ENCODE measurements at regions not wholly inside any gene's neighbourhood (a gene's known extent, or its start where the extent isn't known, plus 50 kb on each side); places are given as distances from the start of the nearest gene placed in this dataset.

DNA sequence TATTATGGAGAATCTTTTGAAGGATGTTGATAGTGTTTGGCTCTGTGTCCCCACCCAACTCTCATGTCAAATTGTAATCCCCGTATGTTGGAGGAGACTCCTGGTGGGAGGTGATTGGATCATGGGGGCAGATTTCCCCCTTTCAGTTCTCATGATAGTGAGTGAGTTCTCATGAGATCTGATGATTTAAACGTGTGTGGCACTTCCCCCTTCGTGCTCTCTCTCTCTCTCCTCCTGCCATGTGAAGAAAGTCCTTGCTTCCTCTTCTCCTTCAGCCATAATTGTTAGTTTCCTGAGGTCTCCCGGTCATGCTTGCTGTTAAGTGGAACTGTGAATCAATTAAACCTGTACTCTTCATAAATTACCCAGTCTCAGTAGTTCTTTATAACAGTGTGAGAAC is 166.1 kb upstream of the NUDT6 start:
- Mint-ChIP-seq H3K36me3 (ENCODE audit: low read depth) (peaks cover 16% of the 10 kb centered on the region), H3K9me3 (peaks cover 6% of the 10 kb centered on the region), H3K27me3 (ENCODE audit: low read depth) (no peaks in the 10 kb centered on the region), H3K27ac (no peak overlapping the region), H3K4me3 (no peak overlapping the region), H3K4me1 (ENCODE audit: low read depth) (peaks cover 2% of the 10 kb centered on the region)
- DNase-seq (ENCODE audit: low spot score), result no peak

- H3K4me3 Mint-ChIP-seq, result no peak overlapping the region
- H3K27me3 Mint-ChIP-seq (ENCODE audit: low read depth), result no peaks in the 10 kb centered on the region
- no peak overlapping the region for H3K27ac Mint-ChIP-seq
- H3K36me3 Mint-ChIP-seq (ENCODE audit: low read depth), result peaks cover 16% of the 10 kb centered on the region
- no peaks in the 10 kb centered on the region for H3K4me1 Mint-ChIP-seq (ENCODE audit: low read depth)
- peaks cover 6% of the 10 kb centered on the region for H3K9me3 Mint-ChIP-seq
- no peak for DNase-seq (ENCODE audit: low spot score)
Measured at GRCh38 chr4:123090886-123091285, 168.5 kb upstream of the NUDT6 start.

GRCh38 chr4:123092586-123092985 is 170.2 kb upstream of the NUDT6 start:
- no peak overlapping the region for H3K4me3 Mint-ChIP-seq
- H3K9me3 Mint-ChIP-seq, result peaks cover 6% of the 10 kb centered on the region
- no peaks in the 10 kb centered on the region for H3K27me3 Mint-ChIP-seq (ENCODE audit: low read depth)
- H3K27ac Mint-ChIP-seq, result no peak overlapping the region
- H3K4me1 Mint-ChIP-seq (ENCODE audit: low read depth), result no peaks in the 10 kb centered on the region
- DNase-seq (ENCODE audit: low spot score), result no peak
- H3K36me3 Mint-ChIP-seq (ENCODE audit: low read depth), result peaks cover 12% of the 10 kb centered on the region

GRCh38 chr4:123093236-123093635 is 170.8 kb upstream of the NUDT6 start:
- Mint-ChIP-seq H3K9me3 (peaks cover 6% of the 10 kb centered on the region), H3K27ac (no peak overlapping the region), H3K27me3 (ENCODE audit: low read depth) (no peaks in the 10 kb centered on the region), H3K4me1 (ENCODE audit: low read depth) (no peaks in the 10 kb centered on the region), H3K4me3 (no peak overlapping the region), H3K36me3 (ENCODE audit: low read depth) (peaks cover 12% of the 10 kb centered on the region)
- no peak for DNase-seq (ENCODE audit: low spot score)

DNA sequence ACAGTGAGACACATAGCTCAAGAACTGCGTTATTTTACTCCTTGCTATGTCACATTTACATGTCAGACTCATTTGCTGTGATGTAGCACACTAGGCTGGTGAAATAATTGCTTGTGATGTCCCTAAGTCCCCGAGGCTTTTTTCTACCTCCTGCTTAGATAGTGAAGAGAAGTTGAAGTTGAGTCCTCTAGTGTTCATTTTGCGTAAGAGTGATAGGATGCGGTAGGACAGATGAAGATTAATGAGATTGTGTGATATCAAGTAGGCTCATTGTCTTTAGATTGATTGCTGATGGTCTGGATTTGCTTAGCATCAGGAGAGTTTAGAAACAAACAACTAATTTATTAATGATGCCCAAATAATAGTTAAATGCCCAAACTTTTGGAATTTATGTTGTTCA is 173.6 kb upstream of the NUDT6 start:
- H3K9me3 Mint-ChIP-seq, result peaks cover 4% of the 10 kb centered on the region
- H3K36me3 Mint-ChIP-seq (ENCODE audit: low read depth), result peaks cover 5% of the 10 kb centered on the region
- H3K4me1 Mint-ChIP-seq (ENCODE audit: low read depth), result no peaks in the 10 kb centered on the region
- no peak for DNase-seq (ENCODE audit: low spot score)
- no peaks in the 10 kb centered on the region for H3K27me3 Mint-ChIP-seq (ENCODE audit: low read depth)
- H3K4me3 Mint-ChIP-seq, result no peak overlapping the region
- H3K27ac Mint-ChIP-seq, result no peak overlapping the region

DNA sequence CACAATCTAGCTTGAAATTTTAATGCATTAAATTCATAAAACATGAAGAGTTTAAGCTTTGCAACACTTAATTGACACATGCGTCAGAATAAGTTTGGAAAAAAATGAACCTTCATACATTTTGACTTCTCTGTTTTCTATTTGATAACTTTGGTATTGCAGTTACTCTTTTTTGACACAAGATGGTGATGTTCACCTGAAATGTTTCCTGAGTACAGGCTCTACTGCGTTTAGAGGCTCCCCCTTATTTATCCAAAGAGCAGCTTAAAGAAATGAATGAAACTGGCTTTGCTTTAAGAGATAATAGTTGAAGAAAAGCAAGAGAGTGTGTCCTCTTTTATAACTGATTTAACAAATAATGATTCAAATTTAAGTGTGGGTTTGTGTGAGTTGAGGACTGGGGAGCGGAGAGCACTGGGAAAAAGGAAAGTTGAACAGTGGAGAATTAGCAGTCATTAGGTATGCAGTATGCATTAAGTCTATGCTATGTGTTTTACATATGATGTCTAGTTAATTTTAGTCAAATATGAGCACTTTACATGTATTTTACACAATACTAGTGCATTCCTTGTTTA is 180.6 kb upstream of the NUDT6 start:
- no peak for DNase-seq (ENCODE audit: low spot score)
- Mint-ChIP-seq H3K27ac (no peak overlapping the region), H3K27me3 (ENCODE audit: low read depth) (no peaks in the 10 kb centered on the region), H3K36me3 (ENCODE audit: low read depth) (peaks cover 2% of the 10 kb centered on the region), H3K9me3 (no peaks in the 10 kb centered on the region), H3K4me3 (no peak overlapping the region), H3K4me1 (ENCODE audit: low read depth) (no peaks in the 10 kb centered on the region)

DNA sequence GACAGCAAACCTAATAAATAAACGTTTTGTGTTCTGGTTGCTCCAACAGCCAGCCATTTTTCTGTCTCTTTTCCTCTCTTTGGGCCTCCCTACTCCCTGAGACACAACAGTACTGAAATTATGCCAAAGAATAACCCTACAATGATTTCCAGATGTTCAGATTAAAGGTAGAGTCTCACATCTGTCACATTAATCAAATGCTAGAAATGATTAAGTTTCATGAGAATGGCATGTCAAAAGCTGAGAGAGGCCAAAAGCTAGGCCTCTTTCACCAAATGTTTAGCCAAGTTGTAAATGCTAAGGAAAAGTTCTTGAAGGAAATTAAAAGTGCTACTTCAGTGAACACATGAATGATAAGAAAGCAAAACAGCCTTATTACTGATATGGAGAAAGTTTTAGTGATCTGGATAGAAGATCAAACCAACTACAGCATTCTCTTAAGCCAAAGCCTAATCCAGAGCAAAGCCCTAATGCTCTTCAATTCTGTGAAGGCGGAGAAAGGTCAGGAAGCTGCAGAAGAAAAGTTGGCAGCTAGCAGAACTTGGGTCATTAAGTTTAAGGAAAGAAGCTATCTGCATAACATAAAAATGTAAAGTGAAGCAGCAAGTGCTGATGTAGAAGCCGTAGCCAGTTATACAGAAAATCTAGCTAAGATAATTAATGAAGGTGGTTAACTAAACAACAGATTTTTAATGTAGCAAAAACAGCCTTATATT is 182.1 kb upstream of the NUDT6 start:
- no peak for DNase-seq (ENCODE audit: low spot score)
- no peak overlapping the region for H3K4me3 Mint-ChIP-seq
- H3K4me1 Mint-ChIP-seq (ENCODE audit: low read depth), result no peaks in the 10 kb centered on the region
- peaks cover 2% of the 10 kb centered on the region for H3K36me3 Mint-ChIP-seq (ENCODE audit: low read depth)
- no peaks in the 10 kb centered on the region for H3K9me3 Mint-ChIP-seq
- H3K27me3 Mint-ChIP-seq (ENCODE audit: low read depth), result no peaks in the 10 kb centered on the region
- H3K27ac Mint-ChIP-seq, result no peak overlapping the region

DNA sequence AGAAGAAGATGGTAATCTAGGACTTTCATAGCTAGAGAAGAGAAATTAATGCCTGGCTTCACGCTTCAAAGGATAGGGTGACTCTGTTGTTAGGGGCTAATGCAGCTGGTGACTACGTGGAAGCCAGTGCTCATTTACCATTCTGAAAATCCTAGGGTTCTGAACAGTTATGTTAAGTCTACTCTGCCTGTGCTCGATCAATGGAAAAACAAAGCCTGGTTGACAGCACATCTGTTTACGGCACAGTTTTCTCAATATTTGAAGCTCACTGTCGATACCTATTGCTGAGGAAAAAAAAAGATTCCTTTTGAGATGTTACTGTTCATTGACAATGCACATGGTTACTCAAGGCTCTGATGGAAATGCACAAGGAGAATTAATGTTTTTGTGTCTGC is 182.6 kb upstream of the NUDT6 start:
- Mint-ChIP-seq H3K27me3 (ENCODE audit: low read depth) (no peaks in the 10 kb centered on the region), H3K9me3 (no peaks in the 10 kb centered on the region), H3K4me3 (no peak overlapping the region), H3K4me1 (ENCODE audit: low read depth) (no peaks in the 10 kb centered on the region), H3K27ac (no peak overlapping the region), H3K36me3 (ENCODE audit: low read depth) (peaks cover 2% of the 10 kb centered on the region)
- DNase-seq (ENCODE audit: low spot score), result no peak

DNA sequence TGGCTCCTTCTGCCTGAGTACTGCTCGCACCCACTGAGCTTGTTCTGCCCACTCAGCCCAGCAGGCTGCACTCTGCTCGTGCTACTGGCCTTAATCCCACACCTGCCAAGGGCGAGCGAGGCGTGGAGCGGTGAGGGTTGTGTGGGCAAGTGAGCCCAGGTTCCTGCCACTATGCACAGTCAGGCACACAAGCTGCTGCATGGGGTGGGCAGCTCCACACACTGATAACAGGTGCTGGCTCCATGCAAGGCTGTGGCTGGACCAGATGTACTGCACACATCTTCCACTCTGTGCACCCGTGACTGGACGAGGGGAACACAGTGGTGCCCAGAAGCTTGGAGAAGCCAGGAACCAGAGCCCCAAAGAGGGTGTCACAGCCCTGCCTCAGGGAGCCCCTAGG is 184.3 kb upstream of the NUDT6 start:
- no peak for DNase-seq (ENCODE audit: low spot score)
- H3K9me3 Mint-ChIP-seq, result no peaks in the 10 kb centered on the region

GRCh38 chr4:123107444-123108252 is 185.3 kb upstream of the NUDT6 start:
- DNase-seq (ENCODE audit: low spot score), result no peak
- Mint-ChIP-seq H3K4me3 (no peak overlapping the region), H3K36me3 (ENCODE audit: low read depth) (peaks cover 2% of the 10 kb centered on the region), H3K9me3 (no peaks in the 10 kb centered on the region), H3K4me1 (ENCODE audit: low read depth) (no peaks in the 10 kb centered on the region), H3K27ac (no peak overlapping the region), H3K27me3 (ENCODE audit: low read depth) (no peaks in the 10 kb centered on the region)

More for the DNA sequence above, 184.3 kb upstream of the NUDT6 start:
- peaks cover 2% of the 10 kb centered on the region for H3K36me3 Mint-ChIP-seq (ENCODE audit: low read depth)
- no peaks in the 10 kb centered on the region for H3K27me3 Mint-ChIP-seq (ENCODE audit: low read depth)
- no peaks in the 10 kb centered on the region for H3K4me1 Mint-ChIP-seq (ENCODE audit: low read depth)
- H3K27ac Mint-ChIP-seq, result no peak overlapping the region
- H3K4me3 Mint-ChIP-seq, result no peak overlapping the region

DNA sequence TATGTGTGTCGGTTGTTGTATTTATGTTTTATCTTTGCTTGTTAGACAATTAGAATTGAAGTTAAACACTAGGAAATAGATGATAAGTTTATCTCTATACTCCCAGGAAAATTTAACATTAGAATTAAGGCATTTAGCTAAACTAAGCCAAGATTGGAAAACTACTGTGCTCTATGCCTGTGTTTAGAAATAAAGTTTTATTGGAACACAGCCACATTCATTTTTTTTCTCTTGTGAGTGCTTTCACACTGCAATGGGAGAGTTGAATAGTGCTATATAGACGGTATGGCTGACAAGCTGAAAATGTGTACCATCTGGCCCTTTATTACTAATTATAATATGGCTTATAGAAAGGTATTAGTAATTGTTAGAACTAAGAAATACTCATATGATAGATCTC is 186.7 kb upstream of the NUDT6 start:
- H3K36me3 Mint-ChIP-seq (ENCODE audit: low read depth), result peaks cover 3% of the 10 kb centered on the region
- H3K27ac Mint-ChIP-seq, result no peak overlapping the region
- no peak for DNase-seq (ENCODE audit: low spot score)
- H3K27me3 Mint-ChIP-seq (ENCODE audit: low read depth), result no peaks in the 10 kb centered on the region
- no peaks in the 10 kb centered on the region for H3K4me1 Mint-ChIP-seq (ENCODE audit: low read depth)
- H3K9me3 Mint-ChIP-seq, result peaks cover 4% of the 10 kb centered on the region
- no peak overlapping the region for H3K4me3 Mint-ChIP-seq

DNA sequence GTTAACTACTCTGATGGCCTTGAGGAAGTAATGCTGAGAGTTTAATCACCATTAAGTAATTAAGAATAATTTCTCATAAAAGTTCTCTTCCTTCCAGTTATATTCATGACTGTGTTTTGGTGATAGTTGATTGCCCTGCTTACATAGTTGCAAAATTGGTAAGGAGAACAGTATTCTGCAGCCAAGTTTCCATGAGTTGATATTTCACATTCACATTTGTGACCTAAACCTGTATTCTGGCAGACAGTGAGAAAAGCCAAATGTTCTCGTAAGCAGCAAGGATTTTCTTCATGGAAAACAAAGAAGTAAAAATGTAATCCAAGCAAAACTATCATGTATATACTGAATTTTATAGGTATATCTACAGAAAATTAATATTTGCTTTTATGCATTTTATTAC is 187.8 kb upstream of the NUDT6 start:
- Mint-ChIP-seq H3K36me3 (ENCODE audit: low read depth) (peaks cover 3% of the 10 kb centered on the region), H3K4me3 (no peak overlapping the region), H3K9me3 (peaks cover 4% of the 10 kb centered on the region), H3K27ac (no peak overlapping the region), H3K4me1 (ENCODE audit: low read depth) (no peaks in the 10 kb centered on the region), H3K27me3 (ENCODE audit: low read depth) (no peaks in the 10 kb centered on the region)
- no peak for DNase-seq (ENCODE audit: low spot score)

DNA sequence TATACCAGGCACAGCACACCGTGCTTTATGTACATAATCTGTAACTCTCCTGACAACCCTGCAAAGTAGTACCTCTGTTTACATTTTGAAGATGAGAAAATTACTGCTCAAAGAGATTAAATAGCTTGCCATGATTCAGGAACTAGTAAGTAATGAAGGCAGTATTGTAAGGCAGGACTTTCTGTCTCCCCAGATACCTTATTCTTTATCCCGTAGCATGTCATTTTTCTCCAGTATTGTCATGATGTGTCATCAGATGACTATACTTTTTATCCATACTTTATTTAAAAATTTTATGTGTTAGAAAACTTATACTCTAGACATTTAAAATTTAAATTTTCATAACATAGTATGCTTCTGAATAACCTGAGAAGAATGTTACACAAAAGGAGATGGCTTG is 188.3 kb upstream of the NUDT6 start:
- Mint-ChIP-seq H3K4me3 (no peak overlapping the region), H3K36me3 (ENCODE audit: low read depth) (peaks cover 3% of the 10 kb centered on the region), H3K4me1 (ENCODE audit: low read depth) (no peaks in the 10 kb centered on the region), H3K9me3 (peaks cover 4% of the 10 kb centered on the region), H3K27me3 (ENCODE audit: low read depth) (no peaks in the 10 kb centered on the region), H3K27ac (no peak overlapping the region)
- DNase-seq (ENCODE audit: low spot score), result no peak

- no peak for DNase-seq (ENCODE audit: low spot score)
- Mint-ChIP-seq H3K4me3 (no peak overlapping the region), H3K27ac (no peak overlapping the region), H3K36me3 (ENCODE audit: low read depth) (peaks cover 3% of the 10 kb centered on the region), H3K27me3 (ENCODE audit: low read depth) (no peaks in the 10 kb centered on the region), H3K4me1 (ENCODE audit: low read depth) (no peaks in the 10 kb centered on the region), H3K9me3 (peaks cover 4% of the 10 kb centered on the region)
Measured at GRCh38 chr4:123113155-123113554, 190.8 kb upstream of the NUDT6 start.
